ENCODE measurements at regions not wholly inside any gene's neighbourhood (a gene's known extent, or its start where the extent isn't known, plus 50 kb on each side); places are given as distances from the start of the nearest gene placed in this dataset.

- TF ChIP-seq CTCF (conservative IDR thresholded peaks at IDR 0.05; ENCODE audit: control insufficient read depth, insufficient read depth, low read depth, low read length) = no peak
- no peak for DNase-seq (ENCODE audit: low read depth)
- no peak overlapping the region for H3K4me3 ChIP-seq (ENCODE audit: control insufficient read depth, low read depth, low read length)
Observed at GRCh38 chr2:217563565-217563964, 439.2 kb downstream of the TNS1 start.

GRCh38 chr2:217562871-217563480 lies 439.8 kb downstream of the TNS1 start:
- no peak for TF ChIP-seq CTCF (conservative IDR thresholded peaks at IDR 0.05; ENCODE audit: control insufficient read depth, insufficient read depth, low read depth, low read length)
- H3K4me3 ChIP-seq (ENCODE audit: control insufficient read depth, low read depth, low read length) = no peak overlapping the region
- DNase-seq (ENCODE audit: low read depth) = no peak

GRCh38 chr2:217559084-217559483 lies 443.7 kb downstream of the TNS1 start:
- H3K4me3 ChIP-seq (ENCODE audit: control insufficient read depth, low read depth, low read length) = no peak overlapping the region
- no peak for DNase-seq (ENCODE audit: low read depth)
- TF ChIP-seq CTCF (conservative IDR thresholded peaks at IDR 0.05; ENCODE audit: control insufficient read depth, insufficient read depth, low read depth, low read length) = no peak

GRCh38 chr2:217555081-217555876 lies 447.5 kb downstream of the TNS1 start:
- H3K4me3 ChIP-seq (ENCODE audit: control insufficient read depth, low read depth, low read length) = no peak overlapping the region
- DNase-seq (ENCODE audit: low read depth) = no peak
- no peak for TF ChIP-seq CTCF (conservative IDR thresholded peaks at IDR 0.05; ENCODE audit: control insufficient read depth, insufficient read depth, low read depth, low read length)

GRCh38 chr2:217553679-217554078 lies 449.1 kb downstream of the TNS1 start:
- no peak for DNase-seq (ENCODE audit: low read depth)
- no peak for TF ChIP-seq CTCF (conservative IDR thresholded peaks at IDR 0.05; ENCODE audit: control insufficient read depth, insufficient read depth, low read depth, low read length)
- no peak overlapping the region for H3K4me3 ChIP-seq (ENCODE audit: control insufficient read depth, low read depth, low read length)

GRCh38 chr2:217553202-217553601 lies 449.6 kb downstream of the TNS1 start:
- H3K4me3 ChIP-seq (ENCODE audit: control insufficient read depth, low read depth, low read length) = no peak overlapping the region
- no peak for DNase-seq (ENCODE audit: low read depth)
- TF ChIP-seq CTCF (conservative IDR thresholded peaks at IDR 0.05; ENCODE audit: control insufficient read depth, insufficient read depth, low read depth, low read length) = no peak
